NT2/D1 (cell line): ENCODE measurements at regions not wholly inside any gene's neighbourhood (a gene's known extent, or its start where the extent isn't known, plus 50 kb on each side); places are given as distances from the start of the nearest gene placed in this dataset.

Experiments
- DNase-seq: peaks from one replicate; pipeline ENCODE4 v3.0.0-alpha.2; 2011; ENCODE audit warnings: low read depth, low spot score
- H3K27me3 ChIP-seq: 2 replicates; pipeline ENCODE4 v1.6.0; 2011; ENCODE audit warnings: mild to moderate bottlenecking; ENCODE audit not compliant: insufficient read length, insufficient read depth
- H3K36me3 ChIP-seq: 2 replicates; pipeline ENCODE4 v1.6.1; 2011; ENCODE audit warnings: mild to moderate bottlenecking, low read length, mixed read lengths; ENCODE audit not compliant: insufficient read depth, insufficient read length
- H3K4me1 ChIP-seq: 2 replicates; pipeline ENCODE4 v1.5.1; 2011; ENCODE audit not compliant: insufficient read depth, insufficient read length
- H3K4me3 ChIP-seq: 2 replicates; pipeline ENCODE4 v1.5.1; 2011; ENCODE audit warnings: low read depth; ENCODE audit not compliant: insufficient read length
- H3K9ac ChIP-seq: 2 replicates; pipeline ENCODE4 v1.6.0; 2011; ENCODE audit warnings: low read depth; ENCODE audit not compliant: insufficient read length
- H3K9me3 ChIP-seq: 2 replicates; pipeline ENCODE4 v1.5.1; 2011; ENCODE audit warnings: mild to moderate bottlenecking, low read length; ENCODE audit not compliant: insufficient read depth
- SUZ12 ChIP-seq: IDR thresholded peaks from 2 replicates; pipeline ENCODE4 v1.6.1; 2011; ENCODE audit not compliant: insufficient read length, insufficient read depth; ENCODE audit errors: extremely low read depth
- YY1 ChIP-seq: IDR thresholded peaks from 2 replicates; pipeline ENCODE4 v1.6.1; 2011; ENCODE audit not compliant: insufficient read length, insufficient read depth
- ZNF274 ChIP-seq: IDR thresholded peaks from 2 replicates; pipeline ENCODE4 v1.6.1; 2011; ENCODE audit warnings: mild to moderate bottlenecking, low read depth, low read length

DNA sequence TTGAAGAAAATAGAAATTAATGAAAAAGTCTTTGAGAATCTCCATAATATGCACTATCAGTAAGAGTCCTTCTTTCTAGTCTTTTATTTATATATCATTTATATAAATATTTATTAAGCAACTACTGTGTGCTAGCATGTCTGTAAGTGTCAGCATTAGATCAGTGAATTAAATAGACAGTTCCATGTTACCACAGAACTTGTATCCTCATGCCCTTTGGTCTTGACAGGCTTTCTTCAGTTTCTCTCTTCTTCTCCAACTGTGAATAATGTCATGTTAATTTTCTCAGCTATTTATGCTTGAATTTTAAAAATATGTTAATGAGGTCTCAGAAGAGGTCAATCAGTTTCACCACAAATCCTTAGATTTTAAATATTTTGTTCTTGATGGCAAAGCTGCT is 389.6 kb upstream of the TRAM1L1 start:
- Histone ChIP-seq H3K4me1 (no peaks in the 10 kb centered on the region), H3K27me3 (no peaks in the 10 kb centered on the region), H3K4me3 (no peak overlapping the region), H3K36me3 (no peaks in the 10 kb centered on the region), H3K9me3 (no peaks in the 10 kb centered on the region), H3K9ac (no peak overlapping the region)
- TF ChIP-seq YY1 (no peak), SUZ12 (no peak), ZNF274 (no peak)
- no peak for DNase-seq

DNA sequence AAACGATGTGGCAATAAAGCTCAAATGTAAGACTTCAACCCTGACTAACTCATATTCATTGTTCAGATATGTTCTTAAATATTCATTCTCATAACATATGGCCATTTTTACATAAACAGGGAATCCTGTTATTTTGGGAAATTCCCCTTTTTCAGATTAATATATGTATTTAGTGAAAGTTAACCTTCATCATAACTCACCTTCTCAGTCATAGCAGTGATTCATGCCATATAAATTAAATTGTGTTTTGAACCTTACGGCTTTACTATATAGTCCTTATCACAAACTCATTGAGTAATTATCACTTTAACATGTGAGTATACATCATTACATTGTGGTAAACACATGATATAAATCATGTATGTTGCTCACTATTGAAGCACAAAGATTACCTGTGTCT is 392.5 kb upstream of the TRAM1L1 start:
- no peak overlapping the region for H3K9ac ChIP-seq
- H3K4me3 ChIP-seq: no peak overlapping the region
- no peaks in the 10 kb centered on the region for H3K36me3 ChIP-seq
- TF ChIP-seq SUZ12 (no peak), YY1 (no peak), ZNF274 (no peak)
- no peaks in the 10 kb centered on the region for H3K9me3 ChIP-seq
- no peak for DNase-seq
- no peaks in the 10 kb centered on the region for H3K27me3 ChIP-seq
- H3K4me1 ChIP-seq: no peaks in the 10 kb centered on the region

DNA sequence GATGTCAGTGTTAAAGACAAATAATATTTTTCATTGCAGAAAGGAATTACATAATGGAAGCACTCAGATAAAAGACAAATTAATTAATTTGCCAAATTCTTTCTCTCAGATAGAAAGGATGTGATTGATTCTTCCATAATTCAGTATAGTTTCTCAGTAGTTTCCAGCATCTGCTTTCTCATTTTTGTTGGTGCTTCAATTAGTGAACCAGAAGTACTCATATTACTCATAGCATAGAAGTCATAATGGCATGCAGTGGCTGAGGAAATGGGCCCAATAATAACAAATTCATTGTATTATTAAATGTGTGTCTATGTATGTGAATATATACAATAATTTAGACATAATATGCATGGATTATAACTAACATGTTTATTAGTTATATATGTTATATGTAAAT is 393.3 kb upstream of the TRAM1L1 start:
- no peak for DNase-seq
- no peaks in the 10 kb centered on the region for H3K4me1 ChIP-seq

DNA sequence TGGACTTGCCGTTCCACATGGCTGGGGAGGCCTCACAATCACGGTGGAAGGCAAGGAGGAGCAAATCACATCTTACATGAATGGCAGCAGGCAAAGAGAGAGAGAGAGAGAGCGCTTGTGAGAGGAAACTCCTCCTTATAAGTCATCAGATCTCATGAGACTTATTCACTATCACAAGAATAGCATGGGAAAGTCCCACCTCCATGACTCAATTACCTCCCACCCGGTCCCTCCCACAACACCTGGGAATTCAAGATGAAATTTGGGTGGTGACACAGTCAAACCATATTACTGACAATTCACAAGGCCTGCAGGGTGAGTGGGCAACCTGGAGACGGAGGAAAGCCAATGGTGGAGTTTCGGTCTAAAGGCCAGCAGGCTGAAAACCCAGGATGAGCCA is 394.3 kb upstream of the TRAM1L1 start:
- no peak overlapping the region for H3K4me3 ChIP-seq
- H3K9ac ChIP-seq: no peak overlapping the region
- no peaks in the 10 kb centered on the region for H3K27me3 ChIP-seq
- DNase-seq: no peak
- TF ChIP-seq ZNF274 (no peak), YY1 (no peak), SUZ12 (no peak)
- no peaks in the 10 kb centered on the region for H3K36me3 ChIP-seq
- no peaks in the 10 kb centered on the region for H3K4me1 ChIP-seq
- no peaks in the 10 kb centered on the region for H3K9me3 ChIP-seq

More for the DNA sequence above, 393.3 kb upstream of the TRAM1L1 start:
- Histone ChIP-seq H3K9me3 (no peaks in the 10 kb centered on the region), H3K27me3 (no peaks in the 10 kb centered on the region), H3K4me3 (no peak overlapping the region), H3K9ac (no peak overlapping the region), H3K36me3 (no peaks in the 10 kb centered on the region)
- TF ChIP-seq ZNF274 (no peak), YY1 (no peak), SUZ12 (no peak)

DNA sequence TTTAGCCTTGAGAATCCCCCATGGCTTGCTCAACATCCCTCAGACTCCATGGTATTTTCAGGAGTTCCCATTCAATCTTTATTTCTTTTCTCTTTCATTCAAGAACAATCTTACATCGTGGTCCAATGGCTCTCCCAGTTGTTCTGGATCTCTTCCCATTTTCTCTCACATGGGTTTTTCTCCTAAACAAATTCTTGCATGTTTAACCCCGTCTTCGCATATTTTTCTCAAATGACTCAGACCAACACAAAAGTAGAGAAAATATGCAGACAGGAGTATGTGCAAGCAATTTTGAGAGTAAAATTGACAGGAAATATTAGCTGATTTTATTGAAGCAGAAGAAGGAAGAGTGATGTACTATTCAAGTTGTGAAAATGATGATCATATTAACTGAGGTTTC is 396.4 kb upstream of the TRAM1L1 start:
- H3K36me3 ChIP-seq: no peaks in the 10 kb centered on the region
- TF ChIP-seq ZNF274: no peak
- TF ChIP-seq YY1: no peak
- no peak for TF ChIP-seq SUZ12
- H3K4me1 ChIP-seq: no peaks in the 10 kb centered on the region
- H3K9ac ChIP-seq: no peak overlapping the region
- DNase-seq: no peak
- no peak overlapping the region for H3K4me3 ChIP-seq
- no peaks in the 10 kb centered on the region for H3K9me3 ChIP-seq
- no peaks in the 10 kb centered on the region for H3K27me3 ChIP-seq

DNA sequence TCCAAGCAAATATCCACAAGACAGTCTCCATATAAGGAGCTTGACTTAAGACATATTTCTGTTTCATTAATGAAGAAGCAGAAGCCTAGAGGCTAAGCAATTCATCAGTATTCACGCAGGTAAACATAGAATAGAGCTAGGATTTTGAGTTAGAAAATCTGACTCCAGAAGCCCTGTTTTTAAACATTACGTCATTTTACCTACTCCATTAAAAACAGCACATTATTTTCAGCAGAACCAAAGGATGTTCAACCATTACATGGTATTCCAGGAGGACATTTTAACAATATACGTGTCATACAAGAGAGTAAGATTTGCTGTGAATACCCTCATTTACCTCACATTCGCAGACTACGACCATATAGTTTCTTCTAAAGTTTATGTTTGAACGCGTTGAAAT is 403.3 kb upstream of the TRAM1L1 start:
- no peak for TF ChIP-seq ZNF274
- TF ChIP-seq SUZ12: no peak
- Histone ChIP-seq H3K36me3 (no peaks in the 10 kb centered on the region), H3K9ac (no peak overlapping the region), H3K4me1 (no peaks in the 10 kb centered on the region), H3K27me3 (no peaks in the 10 kb centered on the region), H3K9me3 (no peaks in the 10 kb centered on the region), H3K4me3 (no peak overlapping the region)
- no peak for DNase-seq

DNA sequence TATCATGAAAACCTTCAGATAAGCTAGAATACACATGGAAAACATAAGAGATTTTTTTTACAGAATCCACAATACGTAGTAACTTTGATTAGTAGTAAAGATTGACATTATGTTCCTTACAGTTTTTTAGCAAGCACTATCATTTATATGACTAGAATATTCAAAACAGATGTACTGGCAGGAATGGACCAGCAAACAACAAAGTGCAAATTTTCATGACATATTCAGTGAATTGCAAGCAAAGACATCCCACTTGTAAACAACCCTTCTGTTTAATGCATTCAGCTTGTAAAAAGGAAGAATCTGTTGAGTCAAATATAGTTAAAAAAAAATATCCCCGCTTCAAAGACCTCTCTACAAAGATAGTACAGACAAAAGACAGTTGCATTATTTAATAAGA is 403.7 kb upstream of the TRAM1L1 start:
- Histone ChIP-seq H3K36me3 (no peaks in the 10 kb centered on the region), H3K4me3 (no peak overlapping the region), H3K9ac (no peak overlapping the region), H3K4me1 (no peaks in the 10 kb centered on the region), H3K9me3 (no peaks in the 10 kb centered on the region), H3K27me3 (no peaks in the 10 kb centered on the region)
- TF ChIP-seq ZNF274 (no peak), SUZ12 (no peak), YY1 (no peak)
- DNase-seq: no peak

DNA sequence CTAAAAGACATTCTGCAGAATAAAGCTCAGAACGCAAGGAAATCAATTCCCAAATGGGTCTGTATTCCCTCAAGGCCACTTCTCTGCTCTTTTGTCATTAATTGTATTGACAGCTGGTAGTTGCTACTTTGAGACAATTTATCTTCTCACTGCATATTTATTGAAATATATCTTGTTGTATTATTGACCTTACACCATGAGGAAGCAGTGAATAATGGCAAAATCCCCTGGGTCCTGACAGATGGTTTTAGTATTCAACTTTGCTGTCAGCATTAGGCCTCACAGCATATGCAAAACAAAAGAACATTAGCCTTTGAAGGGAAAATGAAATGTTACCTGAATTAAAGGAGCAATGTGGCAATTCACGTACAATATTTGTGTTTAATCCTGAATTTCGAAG is 406.1 kb upstream of the TRAM1L1 start:
- H3K27me3 ChIP-seq: no peaks in the 10 kb centered on the region
- H3K4me3 ChIP-seq: no peak overlapping the region
- no peaks in the 10 kb centered on the region for H3K4me1 ChIP-seq
- no peak for TF ChIP-seq SUZ12
- TF ChIP-seq ZNF274: no peak
- TF ChIP-seq YY1: no peak
- H3K36me3 ChIP-seq: no peaks in the 10 kb centered on the region
- no peaks in the 10 kb centered on the region for H3K9me3 ChIP-seq
- H3K9ac ChIP-seq: no peak overlapping the region
- DNase-seq: no peak
